ENCODE measurements at regions not wholly inside any gene's neighbourhood (a gene's known extent, or its start where the extent isn't known, plus 50 kb on each side); places are given as distances from the start of the nearest gene placed in this dataset.

GRCh38 chr6:145485288-145485687 lies 250.0 kb downstream of the EPM2A start:
- no peak for DNase-seq
- in situ Hi-C loops (cut with HindIII; ENCODE audit: low pct_ligation_motif_present, low pct_unique_long_range_greater_than_20kb, low sequenced_read_pairs), result no loop called here

- no peak for DNase-seq
- in situ Hi-C loops (cut with HindIII; ENCODE audit: low pct_ligation_motif_present, low pct_unique_long_range_greater_than_20kb, low sequenced_read_pairs), result no loop called here
Observed at GRCh38 chr6:145486306-145486705, 249.0 kb downstream of the EPM2A start.

GRCh38 chr6:145489583-145489982 lies 245.7 kb downstream of the EPM2A start:
- in situ Hi-C loops (cut with HindIII; ENCODE audit: low pct_ligation_motif_present, low pct_unique_long_range_greater_than_20kb, low sequenced_read_pairs), result no loop called here
- DNase-seq, result no peak

- in situ Hi-C loops (cut with HindIII; ENCODE audit: low pct_ligation_motif_present, low pct_unique_long_range_greater_than_20kb, low sequenced_read_pairs), result no loop called here
- no peak for DNase-seq
Observed at GRCh38 chr6:145490068-145490467, 245.3 kb downstream of the EPM2A start.

GRCh38 chr6:145491126-145491525 lies 244.2 kb downstream of the EPM2A start:
- in situ Hi-C loops (cut with HindIII; ENCODE audit: low pct_ligation_motif_present, low pct_unique_long_range_greater_than_20kb, low sequenced_read_pairs), result no loop called here
- DNase-seq, result no peak

- DNase-seq, result no peak
- in situ Hi-C loops (cut with HindIII; ENCODE audit: low pct_ligation_motif_present, low pct_unique_long_range_greater_than_20kb, low sequenced_read_pairs), result no loop called here
Observed at GRCh38 chr6:145497006-145497405, 238.3 kb downstream of the EPM2A start.

- in situ Hi-C loops (cut with HindIII; ENCODE audit: low pct_ligation_motif_present, low pct_unique_long_range_greater_than_20kb, low sequenced_read_pairs), result no loop called here
- no peak for DNase-seq
Observed at GRCh38 chr6:145498425-145498824, 236.9 kb downstream of the EPM2A start.

GRCh38 chr6:145502416-145502815 lies 232.9 kb downstream of the EPM2A start:
- DNase-seq, result no peak
- in situ Hi-C loops (cut with HindIII; ENCODE audit: low pct_ligation_motif_present, low pct_unique_long_range_greater_than_20kb, low sequenced_read_pairs), result no loop called here

- DNase-seq, result no peak
- in situ Hi-C loops (cut with HindIII; ENCODE audit: low pct_ligation_motif_present, low pct_unique_long_range_greater_than_20kb, low sequenced_read_pairs), result no loop called here
Observed at GRCh38 chr6:145506136-145506535, 229.2 kb downstream of the EPM2A start.

GRCh38 chr6:145506565-145506964 lies 228.8 kb downstream of the EPM2A start:
- in situ Hi-C loops (cut with HindIII; ENCODE audit: low pct_ligation_motif_present, low pct_unique_long_range_greater_than_20kb, low sequenced_read_pairs), result no loop called here
- DNase-seq, result no peak

- no peak for DNase-seq
- in situ Hi-C loops (cut with HindIII; ENCODE audit: low pct_ligation_motif_present, low pct_unique_long_range_greater_than_20kb, low sequenced_read_pairs), result no loop called here
Observed at GRCh38 chr6:145507239-145507638, 228.1 kb downstream of the EPM2A start.

GRCh38 chr6:145508107-145508506 lies 227.2 kb downstream of the EPM2A start:
- in situ Hi-C loops (cut with HindIII; ENCODE audit: low pct_ligation_motif_present, low pct_unique_long_range_greater_than_20kb, low sequenced_read_pairs), result no loop called here
- no peak for DNase-seq

GRCh38 chr6:145517492-145517891 lies 217.8 kb downstream of the EPM2A start:
- in situ Hi-C loops (cut with HindIII; ENCODE audit: low pct_ligation_motif_present, low pct_unique_long_range_greater_than_20kb, low sequenced_read_pairs), result no loop called here
- DNase-seq, result no peak

- in situ Hi-C loops (cut with HindIII; ENCODE audit: low pct_ligation_motif_present, low pct_unique_long_range_greater_than_20kb, low sequenced_read_pairs), result no loop called here
- no peak for DNase-seq
Observed at GRCh38 chr6:145525038-145525437, 210.3 kb downstream of the EPM2A start.

- in situ Hi-C loops (cut with HindIII; ENCODE audit: low pct_ligation_motif_present, low pct_unique_long_range_greater_than_20kb, low sequenced_read_pairs), result no loop called here
- no peak for DNase-seq
Observed at GRCh38 chr6:145529582-145529981, 205.7 kb downstream of the EPM2A start.

GRCh38 chr6:145530454-145530853 lies 204.9 kb downstream of the EPM2A start:
- DNase-seq, result no peak
- in situ Hi-C loops (cut with HindIII; ENCODE audit: low pct_ligation_motif_present, low pct_unique_long_range_greater_than_20kb, low sequenced_read_pairs), result no loop called here

- DNase-seq, result no peak
- in situ Hi-C loops (cut with HindIII; ENCODE audit: low pct_ligation_motif_present, low pct_unique_long_range_greater_than_20kb, low sequenced_read_pairs), result no loop called here
Observed at GRCh38 chr6:145531032-145531431, 204.3 kb downstream of the EPM2A start.

- in situ Hi-C loops (cut with HindIII; ENCODE audit: low pct_ligation_motif_present, low pct_unique_long_range_greater_than_20kb, low sequenced_read_pairs), result no loop called here
- DNase-seq, result no peak
Observed at GRCh38 chr6:145531822-145532221, 203.5 kb downstream of the EPM2A start.

- DNase-seq, result no peak
- in situ Hi-C loops (cut with HindIII; ENCODE audit: low pct_ligation_motif_present, low pct_unique_long_range_greater_than_20kb, low sequenced_read_pairs), result no loop called here
Observed at GRCh38 chr6:145532361-145532760, 203.0 kb downstream of the EPM2A start.

- no peak for DNase-seq
- in situ Hi-C loops (cut with HindIII; ENCODE audit: low pct_ligation_motif_present, low pct_unique_long_range_greater_than_20kb, low sequenced_read_pairs), result no loop called here
Observed at GRCh38 chr6:145534989-145535388, 200.3 kb downstream of the EPM2A start.

- in situ Hi-C loops (cut with HindIII; ENCODE audit: low pct_ligation_motif_present, low pct_unique_long_range_greater_than_20kb, low sequenced_read_pairs), result no loop called here
Observed at GRCh38 chr6:145538989-145539388, 196.3 kb downstream of the EPM2A start.

More at GRCh38 chr6:145538989-145539388, 196.3 kb downstream of the EPM2A start:
- DNase-seq, result no peak

Data from ACHN (cell line).